ENCODE measurements at regions not wholly inside any gene's neighbourhood (a gene's known extent, or its start where the extent isn't known, plus 50 kb on each side); places are given as distances from the start of the nearest gene placed in this dataset.

GRCh38 chr4:81816031-81816761 is 344.5 kb upstream of the RASGEF1B start:
- no peaks in the 10 kb centered on the region for H3K9me3 ChIP-seq (ENCODE audit: control insufficient read depth, low read length)
- H3K4me3 ChIP-seq (ENCODE audit: extremely low read depth, insufficient read depth, low read length, poor library complexity, severe bottlenecking), result no peak overlapping the region
- WGBS, 2 experiments (ENCODE audit: insufficient coverage in 2 of 2), result 95 to 100% methylated on average over 1 to 2 of the region's 3 CpGs
- no peaks in the 10 kb centered on the region for H3K36me3 ChIP-seq (ENCODE audit: control insufficient read depth, insufficient read depth, low read length)
- no peaks in the 10 kb centered on the region for H3K4me1 ChIP-seq (ENCODE audit: control insufficient read depth, insufficient read depth, low read length, poor library complexity, severe bottlenecking)
- H3K27ac ChIP-seq (ENCODE audit: low read depth, low read length, severe bottlenecking), result no peak overlapping the region

- no peak overlapping the region for H3K4me3 ChIP-seq (ENCODE audit: extremely low read depth, insufficient read depth, low read length, poor library complexity, severe bottlenecking)
- no peaks in the 10 kb centered on the region for H3K9me3 ChIP-seq (ENCODE audit: control insufficient read depth, low read length)
- H3K4me1 ChIP-seq (ENCODE audit: control insufficient read depth, insufficient read depth, low read length, poor library complexity, severe bottlenecking), result no peaks in the 10 kb centered on the region
- H3K27ac ChIP-seq (ENCODE audit: low read depth, low read length, severe bottlenecking), result no peak overlapping the region
- WGBS, 2 experiments (ENCODE audit: insufficient coverage in 2 of 2), result 89 to 93% methylated on average over 2 of the region's 3 CpGs
- no peaks in the 10 kb centered on the region for H3K36me3 ChIP-seq (ENCODE audit: control insufficient read depth, insufficient read depth, low read length)
Observed at GRCh38 chr4:81814987-81815541, 343.4 kb upstream of the RASGEF1B start.

GRCh38 chr4:81811562-81812293 is 340.0 kb upstream of the RASGEF1B start:
- no peak overlapping the region for H3K4me3 ChIP-seq (ENCODE audit: extremely low read depth, insufficient read depth, low read length, poor library complexity, severe bottlenecking)
- 100% methylated on average over 2 to 3 of the region's 5 CpGs for WGBS, 2 experiments (ENCODE audit: insufficient coverage in 2 of 2)
- no peaks in the 10 kb centered on the region for H3K36me3 ChIP-seq (ENCODE audit: control insufficient read depth, insufficient read depth, low read length)
- no peaks in the 10 kb centered on the region for H3K4me1 ChIP-seq (ENCODE audit: control insufficient read depth, insufficient read depth, low read length, poor library complexity, severe bottlenecking)
- H3K9me3 ChIP-seq (ENCODE audit: control insufficient read depth, low read length), result no peaks in the 10 kb centered on the region
- H3K27ac ChIP-seq (ENCODE audit: low read depth, low read length, severe bottlenecking), result no peak overlapping the region

GRCh38 chr4:81808011-81808672 is 336.4 kb upstream of the RASGEF1B start:
- WGBS, 2 experiments (ENCODE audit: insufficient coverage in 2 of 2), result 51 to 67% methylated on average over 2 of the region's 2 CpGs
- no peak overlapping the region for H3K27ac ChIP-seq (ENCODE audit: low read depth, low read length, severe bottlenecking)
- no peaks in the 10 kb centered on the region for H3K4me1 ChIP-seq (ENCODE audit: control insufficient read depth, insufficient read depth, low read length, poor library complexity, severe bottlenecking)
- H3K4me3 ChIP-seq (ENCODE audit: extremely low read depth, insufficient read depth, low read length, poor library complexity, severe bottlenecking), result no peak overlapping the region
- H3K9me3 ChIP-seq (ENCODE audit: control insufficient read depth, low read length), result no peaks in the 10 kb centered on the region
- no peaks in the 10 kb centered on the region for H3K36me3 ChIP-seq (ENCODE audit: control insufficient read depth, insufficient read depth, low read length)

GRCh38 chr4:81807386-81807785 is 335.7 kb upstream of the RASGEF1B start:
- WGBS, 2 experiments (ENCODE audit: insufficient coverage in 2 of 2), result 88 to 95% methylated on average over 4 to 7 of the region's 7 CpGs
- Histone ChIP-seq H3K4me3 (ENCODE audit: extremely low read depth, insufficient read depth, low read length, poor library complexity, severe bottlenecking) (no peak overlapping the region), H3K36me3 (ENCODE audit: control insufficient read depth, insufficient read depth, low read length) (no peaks in the 10 kb centered on the region), H3K27ac (ENCODE audit: low read depth, low read length, severe bottlenecking) (no peak overlapping the region), H3K4me1 (ENCODE audit: control insufficient read depth, insufficient read depth, low read length, poor library complexity, severe bottlenecking) (no peaks in the 10 kb centered on the region), H3K9me3 (ENCODE audit: control insufficient read depth, low read length) (no peaks in the 10 kb centered on the region)

- WGBS, 2 experiments (ENCODE audit: insufficient coverage in 2 of 2), result no CpG with 5 or more reads among the region's 1 CpG
- Histone ChIP-seq H3K36me3 (ENCODE audit: control insufficient read depth, insufficient read depth, low read length) (no peaks in the 10 kb centered on the region), H3K4me3 (ENCODE audit: extremely low read depth, insufficient read depth, low read length, poor library complexity, severe bottlenecking) (no peak overlapping the region), H3K9me3 (ENCODE audit: control insufficient read depth, low read length) (no peaks in the 10 kb centered on the region), H3K27ac (ENCODE audit: low read depth, low read length, severe bottlenecking) (no peak overlapping the region), H3K4me1 (ENCODE audit: control insufficient read depth, insufficient read depth, low read length, poor library complexity, severe bottlenecking) (no peaks in the 10 kb centered on the region)
Observed at GRCh38 chr4:81806485-81806884, 334.8 kb upstream of the RASGEF1B start.

- no peaks in the 10 kb centered on the region for H3K4me1 ChIP-seq (ENCODE audit: control insufficient read depth, insufficient read depth, low read length, poor library complexity, severe bottlenecking)
- H3K36me3 ChIP-seq (ENCODE audit: control insufficient read depth, insufficient read depth, low read length), result no peaks in the 10 kb centered on the region
- H3K9me3 ChIP-seq (ENCODE audit: control insufficient read depth, low read length), result peaks cover 5% of the 10 kb centered on the region
- H3K4me3 ChIP-seq (ENCODE audit: extremely low read depth, insufficient read depth, low read length, poor library complexity, severe bottlenecking), result no peak overlapping the region
- WGBS, 2 experiments (ENCODE audit: insufficient coverage in 2 of 2), result 86 to 88% methylated on average over 1 of the region's 1 CpG
- no peak overlapping the region for H3K27ac ChIP-seq (ENCODE audit: low read depth, low read length, severe bottlenecking)
Observed at GRCh38 chr4:81804849-81805248, 333.1 kb upstream of the RASGEF1B start.

GRCh38 chr4:81802285-81802846 is 330.7 kb upstream of the RASGEF1B start:
- no peak overlapping the region for H3K27ac ChIP-seq (ENCODE audit: low read depth, low read length, severe bottlenecking)
- 78 to 80% methylated on average over 3 of the region's 5 CpGs for WGBS, 2 experiments (ENCODE audit: insufficient coverage in 2 of 2)
- no peak overlapping the region for H3K4me3 ChIP-seq (ENCODE audit: extremely low read depth, insufficient read depth, low read length, poor library complexity, severe bottlenecking)
- H3K9me3 ChIP-seq (ENCODE audit: control insufficient read depth, low read length), result peaks cover 5% of the 10 kb centered on the region
- H3K36me3 ChIP-seq (ENCODE audit: control insufficient read depth, insufficient read depth, low read length), result no peaks in the 10 kb centered on the region
- H3K4me1 ChIP-seq (ENCODE audit: control insufficient read depth, insufficient read depth, low read length, poor library complexity, severe bottlenecking), result no peaks in the 10 kb centered on the region

- no peak overlapping the region for H3K27ac ChIP-seq (ENCODE audit: low read depth, low read length, severe bottlenecking)
- H3K4me3 ChIP-seq (ENCODE audit: extremely low read depth, insufficient read depth, low read length, poor library complexity, severe bottlenecking), result no peak overlapping the region
- H3K4me1 ChIP-seq (ENCODE audit: control insufficient read depth, insufficient read depth, low read length, poor library complexity, severe bottlenecking), result no peaks in the 10 kb centered on the region
- no peaks in the 10 kb centered on the region for H3K36me3 ChIP-seq (ENCODE audit: control insufficient read depth, insufficient read depth, low read length)
- WGBS, 2 experiments (ENCODE audit: insufficient coverage in 2 of 2), result 56 to 100% methylated on average over 1 of the region's 1 CpG
- peaks cover 5% of the 10 kb centered on the region for H3K9me3 ChIP-seq (ENCODE audit: control insufficient read depth, low read length)
Observed at GRCh38 chr4:81799371-81799770, 327.7 kb upstream of the RASGEF1B start.

GRCh38 chr4:81796790-81797528 is 325.3 kb upstream of the RASGEF1B start:
- no CpG with 5 or more reads among the region's 1 CpG for WGBS, 2 experiments (ENCODE audit: insufficient coverage in 2 of 2)

More at GRCh38 chr4:81796790-81797528, 325.3 kb upstream of the RASGEF1B start:
- H3K36me3 ChIP-seq (ENCODE audit: control insufficient read depth, insufficient read depth, low read length), result no peaks in the 10 kb centered on the region
- no peaks in the 10 kb centered on the region for H3K4me1 ChIP-seq (ENCODE audit: control insufficient read depth, insufficient read depth, low read length, poor library complexity, severe bottlenecking)
- no peak overlapping the region for H3K27ac ChIP-seq (ENCODE audit: low read depth, low read length, severe bottlenecking)
- no peak overlapping the region for H3K4me3 ChIP-seq (ENCODE audit: extremely low read depth, insufficient read depth, low read length, poor library complexity, severe bottlenecking)
- H3K9me3 ChIP-seq (ENCODE audit: control insufficient read depth, low read length), result peaks cover 5% of the 10 kb centered on the region
